Omental fat pad (tissue), 3 donors: ENCODE measurements at regions not wholly inside any gene's neighbourhood (a gene's known extent, or its start where the extent isn't known, plus 50 kb on each side); places are given as distances from the start of the nearest gene placed in this dataset.

Experiments used
- ATAC-seq: fragments of 150-250 bp; one replicate; pipeline ENCODE4 v1.9.1; 2016; ENCODE audit warnings: mild to moderate bottlenecking, moderate library complexity; ENCODE audit not compliant: low FRiP score
- DNase-seq: peaks from one replicate; pipeline ENCODE4 v3.0.0-alpha.2; 2019; ENCODE audit warnings: low spot score
- TF ChIP-seq, protein P1 (sequence below), 3 donors: fragments of 450-650 bp; IDR thresholded peaks; one replicate each; pipeline ENCODE4 v1.5.1; 2016 to 2017; ENCODE audit warnings: antibody characterized with exemption in 3 of 3, mild to moderate bottlenecking in 3 of 3, moderate library complexity in 2 of 3

DNA sequence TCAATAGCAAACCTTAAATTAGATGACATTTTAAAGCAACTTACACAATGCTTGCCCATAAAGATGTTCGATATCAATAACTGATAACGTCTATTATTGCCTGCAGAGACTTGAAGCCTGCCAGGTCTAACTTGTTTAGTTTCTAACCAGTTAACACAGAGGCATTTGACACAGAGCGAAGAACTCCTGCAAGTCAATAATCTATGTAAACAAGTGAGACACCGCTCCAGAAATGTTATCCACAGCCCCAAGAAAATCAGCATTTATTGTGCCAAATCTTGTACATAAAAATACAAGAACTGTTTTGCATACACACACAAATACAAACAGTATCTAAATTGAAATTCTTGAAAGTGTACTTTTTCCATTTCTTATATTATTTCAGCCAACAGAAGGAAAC, 236.0 kb upstream of the DIO3 start:
- TF ChIP-seq, protein P1, sequence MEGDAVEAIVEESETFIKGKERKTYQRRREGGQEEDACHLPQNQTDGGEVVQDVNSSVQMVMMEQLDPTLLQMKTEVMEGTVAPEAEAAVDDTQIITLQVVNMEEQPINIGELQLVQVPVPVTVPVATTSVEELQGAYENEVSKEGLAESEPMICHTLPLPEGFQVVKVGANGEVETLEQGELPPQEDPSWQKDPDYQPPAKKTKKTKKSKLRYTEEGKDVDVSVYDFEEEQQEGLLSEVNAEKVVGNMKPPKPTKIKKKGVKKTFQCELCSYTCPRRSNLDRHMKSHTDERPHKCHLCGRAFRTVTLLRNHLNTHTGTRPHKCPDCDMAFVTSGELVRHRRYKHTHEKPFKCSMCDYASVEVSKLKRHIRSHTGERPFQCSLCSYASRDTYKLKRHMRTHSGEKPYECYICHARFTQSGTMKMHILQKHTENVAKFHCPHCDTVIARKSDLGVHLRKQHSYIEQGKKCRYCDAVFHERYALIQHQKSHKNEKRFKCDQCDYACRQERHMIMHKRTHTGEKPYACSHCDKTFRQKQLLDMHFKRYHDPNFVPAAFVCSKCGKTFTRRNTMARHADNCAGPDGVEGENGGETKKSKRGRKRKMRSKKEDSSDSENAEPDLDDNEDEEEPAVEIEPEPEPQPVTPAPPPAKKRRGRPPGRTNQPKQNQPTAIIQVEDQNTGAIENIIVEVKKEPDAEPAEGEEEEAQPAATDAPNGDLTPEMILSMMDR (IDR thresholded peaks at IDR 0.05), result no peak
- DNase-seq (no peak), ATAC-seq (no peak)

DNA sequence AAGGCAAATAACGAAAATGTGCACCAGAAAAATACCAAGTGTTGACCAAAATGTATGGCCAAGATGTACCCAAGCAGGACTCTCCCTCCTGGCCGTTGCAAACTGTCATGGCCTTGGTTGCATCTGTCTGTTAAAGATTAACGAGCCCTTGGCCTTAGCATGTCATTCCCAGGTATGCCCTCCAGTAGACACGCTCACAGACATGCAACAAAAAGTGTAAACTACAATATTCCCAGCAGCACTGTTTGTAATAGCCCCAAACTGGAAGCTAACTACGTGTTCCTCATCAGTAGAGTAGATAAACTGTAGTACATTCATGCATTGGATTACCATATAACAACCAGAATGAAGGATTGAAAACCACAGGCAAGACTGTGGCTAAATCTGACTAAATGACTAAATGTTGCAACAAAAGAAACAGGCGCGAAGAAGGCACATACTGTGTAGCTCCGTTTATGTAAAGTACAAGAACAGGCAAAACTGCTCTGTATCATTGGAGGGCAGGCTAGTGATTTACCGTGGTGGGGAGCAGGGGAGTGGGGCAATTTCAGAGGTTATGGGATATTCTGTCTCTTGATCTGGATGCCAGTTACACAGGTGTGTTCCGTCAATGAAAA, 232.8 kb upstream of the DIO3 start:
- ATAC-seq (no peak), DNase-seq (no peak)

GRCh38 chr14:101330416-101331140, 230.7 kb upstream of the DIO3 start:
- ATAC-seq (no peak), DNase-seq (no peak)
- TF ChIP-seq, protein P1 (IDR thresholded peaks at IDR 0.05), result no peak

More for the DNA sequence above, 232.8 kb upstream of the DIO3 start:
- TF ChIP-seq, protein P1 (IDR thresholded peaks at IDR 0.05), result no peak

- DNase-seq (no peak), ATAC-seq (no peak)
- TF ChIP-seq, protein P1 (IDR thresholded peaks at IDR 0.05), result no peak
These were observed 230.2 kb upstream of the DIO3 start for GRCh38 chr14:101331141-101331525.

GRCh38 chr14:101331661-101332169, 229.6 kb upstream of the DIO3 start:
- TF ChIP-seq, protein P1 (IDR thresholded peaks at IDR 0.05), result no peak
- ATAC-seq (no peak), DNase-seq (no peak)

DNA sequence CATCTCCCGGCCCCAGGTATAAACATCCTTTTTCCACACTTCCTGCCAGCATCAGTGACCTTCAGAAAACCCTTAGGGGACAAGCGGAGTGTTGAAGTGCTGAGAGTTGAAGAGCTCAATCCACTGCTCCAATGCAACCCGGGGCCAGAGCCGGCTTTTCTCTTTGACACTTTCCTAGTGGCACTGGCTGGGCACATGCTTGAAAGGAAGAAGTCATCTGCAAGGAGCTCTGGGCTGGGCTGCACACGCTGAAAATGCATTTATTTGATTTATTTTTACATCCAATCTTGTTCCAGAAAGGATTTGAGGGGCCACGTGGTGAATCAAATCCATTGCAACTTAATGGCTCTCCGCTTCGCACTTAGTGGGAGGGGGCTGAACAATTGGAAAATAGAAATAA, 229.0 kb upstream of the DIO3 start:
- no peak for DNase-seq
- TF ChIP-seq, protein P1 (IDR thresholded peaks at IDR 0.05), result no peak
- no peak for ATAC-seq
